Activated T-helper 1 cell treated with anti-CD3 and anti-CD28 coated beads, Interleukin-2, amount 50 U/mL, for 16 hours (primary cell): ENCODE measurements at regions not wholly inside any gene's neighbourhood (a gene's known extent, or its start where the extent isn't known, plus 50 kb on each side); places are given as distances from the start of the nearest gene placed in this dataset.

Experiments
- DNase-seq, 2 donors: peaks; one replicate each; pipeline ENCODE4 v3.0.0-alpha.2; 2020; ENCODE audit warnings: low read depth in 1 of 2, low spot score in 1 of 2

DNA sequence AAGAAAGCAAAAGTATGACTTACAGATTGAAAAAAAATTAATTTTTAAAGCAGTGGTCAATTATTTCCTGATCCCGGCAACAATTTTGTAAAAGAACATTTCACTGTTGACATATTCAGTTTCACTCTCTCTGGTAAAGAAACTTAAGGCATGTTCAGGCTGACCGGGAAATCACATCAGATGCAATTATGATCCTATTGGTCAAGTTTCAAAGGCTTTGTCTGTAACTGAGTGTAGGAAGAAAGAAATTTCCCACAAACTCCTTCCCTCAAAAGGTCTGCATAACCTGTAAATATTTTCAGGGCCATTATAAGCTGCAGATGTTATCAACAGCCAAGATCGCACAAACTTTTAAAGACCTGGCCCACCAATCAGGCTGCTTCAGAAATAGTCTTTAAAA lies 205.4 kb upstream of the IGF1R start:
- no peak for DNase-seq

DNA sequence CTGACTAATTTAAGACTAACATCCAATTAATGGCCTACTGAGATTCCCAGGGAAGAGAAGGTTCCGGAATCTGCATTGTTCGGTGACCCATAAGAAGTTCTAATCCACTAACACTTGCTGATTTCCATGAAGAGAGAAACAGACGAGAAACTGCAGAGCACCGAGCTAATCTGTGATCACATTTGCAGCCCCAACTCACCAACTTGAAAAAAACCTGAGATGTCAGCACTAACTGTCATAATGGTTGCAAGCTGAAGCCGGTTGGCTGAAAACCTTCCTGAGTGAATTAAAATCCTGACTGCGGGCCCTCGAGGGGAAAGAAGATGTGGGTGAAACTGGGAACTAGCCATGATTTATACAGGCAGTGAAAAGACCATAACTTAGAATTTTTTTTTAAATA lies 204.8 kb upstream of the IGF1R start:
- DNase-seq, result no peak

DNA sequence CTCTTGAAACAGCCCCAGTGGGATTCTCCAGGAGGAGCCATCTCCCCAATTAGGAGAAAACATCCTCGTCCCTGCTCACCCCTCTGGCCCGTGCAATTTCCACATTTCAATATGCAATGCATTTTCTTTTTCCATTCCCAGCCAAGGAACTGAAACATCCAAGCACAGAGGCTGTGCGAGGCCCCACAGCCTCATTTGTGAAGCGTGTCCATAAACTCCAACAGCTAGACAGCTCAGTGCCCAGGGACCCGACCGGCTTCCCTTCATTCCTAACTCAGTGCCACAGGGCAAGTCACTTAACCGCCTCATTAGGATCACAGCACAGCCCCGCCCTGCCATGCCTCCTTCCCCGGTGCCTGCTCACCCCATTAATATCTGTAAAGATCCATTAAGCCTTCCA lies 204.2 kb upstream of the IGF1R start:
- DNase-seq, result no peak

DNA sequence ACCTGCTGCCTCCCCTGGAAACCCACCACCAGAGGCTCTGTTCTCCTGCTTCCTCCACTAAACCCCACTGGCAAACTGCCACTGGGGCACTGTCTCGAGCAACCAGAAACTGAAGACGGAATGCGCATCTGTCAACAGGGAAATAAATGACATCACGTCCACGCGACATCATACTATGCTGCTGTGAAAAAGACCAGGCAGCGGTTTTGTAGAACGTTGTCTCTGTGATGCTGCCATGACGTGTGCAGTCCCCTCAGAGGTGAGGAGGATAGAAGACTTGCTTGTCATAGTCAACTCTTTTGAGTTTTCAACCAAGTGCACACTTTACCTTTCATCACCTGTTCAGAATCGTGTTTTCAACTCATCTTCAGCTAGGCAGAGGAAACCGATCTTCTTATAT lies 203.0 kb upstream of the IGF1R start:
- DNase-seq, result no peak

DNA sequence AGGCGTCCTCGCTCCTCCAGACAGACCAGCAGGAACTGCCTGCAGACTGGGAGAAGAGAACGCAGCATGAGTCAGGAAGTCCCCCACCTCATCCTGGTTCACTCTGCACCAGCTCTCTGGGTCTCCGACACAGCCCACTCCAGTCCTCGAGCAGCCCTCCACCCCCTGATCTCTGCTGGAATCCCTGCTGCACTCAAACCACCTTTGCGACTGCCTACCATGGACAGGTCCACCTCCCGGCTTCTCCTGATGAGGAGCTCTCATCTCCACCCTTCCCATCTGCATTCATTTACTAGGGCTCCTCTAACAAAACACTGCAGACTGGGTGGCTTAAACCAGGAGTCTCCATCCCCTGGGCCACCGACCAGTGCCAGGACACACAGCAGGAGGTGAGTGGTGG lies 202.3 kb upstream of the IGF1R start:
- DNase-seq, result no peak

DNA sequence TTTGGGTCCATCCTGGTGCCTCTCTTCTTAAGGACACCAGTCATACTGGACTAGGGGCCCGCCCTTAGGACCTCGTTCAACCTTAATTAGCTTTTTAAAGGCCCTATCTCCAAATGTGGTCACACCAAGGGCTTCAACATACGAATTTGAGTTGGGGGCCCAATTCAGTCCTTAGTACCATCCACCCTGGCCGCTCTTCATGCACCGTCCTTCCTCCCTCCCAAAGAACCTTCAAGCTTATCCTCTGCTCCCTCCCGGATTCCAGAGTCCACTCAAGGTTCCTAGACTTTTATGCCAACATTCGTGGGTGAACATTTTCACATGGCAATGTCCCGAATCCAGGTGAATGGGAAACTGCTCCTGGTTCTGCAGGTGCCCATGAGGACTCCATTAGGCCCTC lies 201.3 kb upstream of the IGF1R start:
- no peak for DNase-seq

DNA sequence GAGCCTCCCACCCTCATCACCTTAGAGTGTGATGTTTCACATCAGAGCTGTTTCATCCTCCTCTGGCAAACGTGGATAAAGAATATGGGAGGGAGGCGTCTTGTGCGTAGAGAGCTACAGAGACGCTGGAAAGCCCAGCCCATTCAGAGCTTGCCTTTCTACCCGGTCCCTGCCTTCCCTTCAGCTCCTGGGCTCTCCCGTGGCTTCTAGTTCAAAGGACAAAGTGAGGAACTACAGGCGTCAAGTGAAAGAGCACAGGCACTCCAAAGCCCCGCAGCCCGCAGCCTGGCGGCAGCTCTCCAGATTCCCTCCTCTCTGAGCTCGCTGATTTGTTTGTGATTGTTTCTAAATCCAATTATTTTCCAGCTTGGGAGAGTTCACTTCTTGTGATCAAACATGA lies 197.1 kb upstream of the IGF1R start:
- DNase-seq, result no peak

DNA sequence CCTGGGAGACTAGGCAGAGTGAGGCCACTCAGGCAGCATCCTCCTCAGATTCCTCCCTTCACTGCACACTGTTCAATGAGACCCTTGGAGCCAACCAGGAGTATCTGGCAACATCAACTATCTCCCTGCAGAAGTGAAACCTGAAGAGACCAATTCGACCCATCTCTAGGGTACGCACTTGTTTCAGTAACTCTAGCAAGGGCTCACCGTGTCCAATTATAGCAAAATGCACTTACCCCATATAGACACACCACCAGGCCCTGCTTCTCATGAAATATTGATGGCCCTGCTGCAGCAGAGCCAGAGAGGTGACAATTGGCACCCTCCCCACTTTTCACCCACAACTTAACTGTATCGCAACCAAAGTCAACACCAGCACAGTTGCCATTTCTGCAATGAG lies 196.1 kb upstream of the IGF1R start:
- DNase-seq, result no peak

DNA sequence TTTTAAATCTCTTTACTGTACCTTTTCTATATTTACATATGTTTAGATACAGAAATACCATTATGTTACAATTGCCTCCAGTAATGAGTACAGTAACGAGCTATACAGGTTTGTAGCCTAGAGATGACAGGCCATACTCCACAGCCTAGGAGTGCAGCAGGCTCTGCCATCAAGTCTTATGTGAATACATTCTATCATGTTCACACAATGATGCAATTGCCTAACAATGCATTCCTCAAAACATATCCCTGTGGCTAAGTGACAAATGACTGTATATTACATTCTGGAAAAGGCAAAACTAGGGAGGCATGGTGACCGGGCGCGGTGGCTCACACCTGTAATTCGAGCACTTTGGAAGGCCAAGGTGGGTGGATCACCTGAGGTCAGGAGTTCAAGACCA lies 192.4 kb upstream of the IGF1R start:
- no peak for DNase-seq

DNA sequence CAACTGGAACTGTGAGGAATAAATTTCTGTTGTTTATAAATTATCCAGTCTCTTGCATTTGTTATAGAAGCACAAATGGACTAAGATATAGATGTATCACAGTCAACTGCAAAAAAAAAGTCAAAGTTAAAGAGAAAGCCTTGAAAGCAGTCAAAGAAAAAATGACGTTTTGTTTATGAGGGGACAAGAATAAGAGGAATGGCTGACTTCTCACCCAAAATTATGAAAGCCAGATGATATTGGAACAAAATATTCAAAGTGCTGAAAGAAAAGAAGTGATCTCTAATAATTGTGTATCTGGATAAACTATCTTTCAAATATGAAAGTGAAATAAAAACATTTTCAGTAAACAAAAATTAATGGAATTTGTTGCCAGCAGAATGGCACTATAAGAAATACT lies 171.8 kb upstream of the IGF1R start:
- no peak for DNase-seq

DNA sequence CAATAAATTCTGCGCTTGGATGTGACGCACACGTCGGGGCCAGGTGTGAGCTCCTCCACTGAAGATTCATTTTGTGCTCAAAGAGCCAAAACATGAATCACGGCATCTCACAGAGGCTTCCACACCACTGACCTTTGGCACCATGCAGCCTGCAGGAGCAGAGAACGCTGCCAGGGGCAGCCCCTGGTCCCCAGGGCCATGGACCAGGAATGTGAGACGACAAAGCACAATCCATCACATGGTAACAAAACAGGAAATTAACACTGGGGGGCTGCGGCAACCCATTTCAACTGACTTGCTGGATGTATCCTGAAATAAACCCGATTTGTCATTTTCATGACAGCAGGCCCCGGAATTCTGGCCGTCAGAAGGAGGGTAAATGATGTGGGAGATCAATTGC lies 167.5 kb upstream of the IGF1R start:
- no peak for DNase-seq

DNA sequence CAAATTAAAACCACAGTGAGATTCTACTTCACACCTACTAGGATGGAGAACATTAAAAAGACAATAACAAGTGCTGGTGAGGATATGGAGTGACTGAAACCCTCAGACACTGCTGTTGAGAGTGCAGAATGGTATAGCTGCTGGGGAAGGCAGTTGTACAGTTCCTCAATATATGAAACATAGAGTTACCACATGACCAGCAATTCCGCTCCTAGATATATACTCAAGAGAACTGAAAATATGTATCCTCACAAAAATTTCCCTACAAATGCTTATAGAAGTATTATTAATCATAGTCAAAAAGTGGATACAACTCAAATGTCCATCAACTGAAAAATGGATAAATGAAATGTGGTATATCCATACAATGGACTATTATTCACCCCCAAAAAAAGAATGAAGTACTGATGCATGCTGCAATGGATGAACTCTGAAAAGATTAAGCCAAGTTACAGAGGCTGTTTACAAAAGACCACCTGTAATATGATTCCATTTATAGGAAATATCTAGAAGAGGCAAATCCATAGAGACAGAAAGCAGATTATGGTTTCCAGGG lies 164.7 kb upstream of the IGF1R start:
- DNase-seq, result no peak

DNA sequence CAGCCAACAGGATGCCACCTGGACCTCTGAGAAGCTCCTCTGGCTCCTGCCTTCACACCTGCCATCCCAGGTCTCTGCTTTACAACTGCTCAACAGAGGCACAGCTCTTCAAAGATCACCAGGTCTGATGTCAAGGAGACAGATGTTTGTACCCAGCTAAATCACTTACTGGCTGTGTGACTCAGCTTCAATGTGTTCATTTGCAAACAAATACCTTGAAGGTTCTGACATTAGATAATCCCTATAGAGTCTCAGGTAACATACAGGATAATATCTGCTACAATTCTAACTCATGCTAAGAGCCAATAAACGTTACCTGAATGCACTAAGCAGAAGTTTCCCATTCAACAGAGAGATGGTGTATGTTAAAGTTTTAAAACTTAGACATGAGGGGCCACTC lies 163.4 kb upstream of the IGF1R start:
- DNase-seq, result no peak

DNA sequence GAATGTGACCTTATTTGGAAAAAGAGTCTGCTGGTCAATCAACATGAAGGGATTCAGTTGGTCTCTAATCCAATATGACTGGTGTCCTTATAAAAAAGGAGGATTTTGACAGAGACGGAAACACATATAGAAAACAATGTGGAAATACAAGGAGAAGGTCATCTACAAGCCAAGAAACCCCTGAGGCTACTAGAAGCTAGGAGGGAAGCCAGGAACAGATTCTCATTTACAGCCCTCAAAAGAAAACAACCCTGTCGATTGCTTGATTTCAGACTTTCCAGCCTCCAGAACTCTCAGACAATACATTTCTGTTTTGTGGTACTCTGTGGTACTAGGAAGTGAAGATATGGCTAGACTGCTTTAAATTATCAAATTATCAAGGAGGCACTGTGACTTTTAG lies 162.9 kb upstream of the IGF1R start:
- no peak for DNase-seq

DNA sequence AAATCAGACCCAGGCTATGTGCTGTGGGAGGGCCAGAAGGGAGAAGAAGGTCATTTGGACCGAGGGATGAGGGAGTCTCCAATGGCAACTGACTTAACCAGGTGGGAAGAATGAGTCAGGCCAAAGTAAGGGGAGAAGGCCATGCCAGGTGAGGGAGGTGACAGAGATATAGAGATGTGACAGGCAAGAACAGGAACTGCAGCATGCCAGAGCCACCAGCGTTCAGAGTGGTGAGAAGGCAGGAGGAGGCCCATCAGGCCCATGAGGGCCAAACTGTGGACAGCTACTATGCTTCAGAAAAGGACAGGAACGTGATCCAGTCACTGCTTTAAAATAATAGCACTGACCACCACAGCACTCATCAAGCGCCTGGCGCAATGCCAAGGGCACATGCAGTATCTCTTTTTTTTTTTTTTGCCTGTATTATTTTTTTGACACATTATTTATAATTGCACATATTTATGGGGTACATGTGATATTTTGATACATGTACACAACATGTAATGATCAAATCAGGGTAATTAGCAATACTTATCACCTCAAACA lies 154.3 kb upstream of the IGF1R start:
- no peak for DNase-seq

DNA sequence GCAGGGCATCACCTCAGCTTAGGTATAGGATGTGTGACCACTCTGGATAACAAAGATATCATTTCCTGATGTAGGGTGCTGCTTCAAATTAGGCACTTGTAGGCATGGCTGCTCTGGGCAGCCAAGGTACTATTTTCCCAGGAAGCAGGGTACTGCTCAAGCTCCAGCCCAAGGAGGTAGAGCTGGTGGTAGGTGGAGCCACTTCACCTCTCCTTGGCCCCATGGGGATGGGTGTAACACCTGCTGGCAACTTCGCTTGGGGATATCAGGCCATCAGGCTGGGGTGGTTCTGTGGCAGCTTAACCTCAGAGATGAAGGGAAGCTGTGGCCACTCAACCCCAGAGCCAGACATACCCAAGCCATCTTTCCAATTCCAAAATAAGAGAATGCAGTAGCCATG lies 147.1 kb upstream of the IGF1R start:
- no peak for DNase-seq

DNA sequence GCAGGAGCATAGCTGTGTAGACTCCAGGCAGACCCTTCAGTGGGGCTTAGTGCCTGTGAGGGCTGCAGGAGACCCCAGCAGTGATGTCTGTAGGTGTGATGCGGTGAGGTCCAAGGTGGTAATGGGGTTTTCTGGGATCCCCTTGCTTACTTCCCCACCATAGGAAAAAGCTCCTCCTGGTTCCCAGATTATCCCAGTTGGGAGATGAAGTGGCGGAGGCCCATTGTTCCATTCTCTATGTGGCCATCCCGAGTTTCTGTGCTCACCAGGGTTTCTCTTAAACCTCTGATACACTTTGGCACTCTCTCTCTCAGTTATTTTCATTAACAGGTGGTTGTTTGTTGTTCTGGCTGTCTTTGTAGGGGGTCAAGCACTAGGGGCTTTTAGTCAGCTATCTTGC lies 146.7 kb upstream of the IGF1R start:
- no peak for DNase-seq

DNA sequence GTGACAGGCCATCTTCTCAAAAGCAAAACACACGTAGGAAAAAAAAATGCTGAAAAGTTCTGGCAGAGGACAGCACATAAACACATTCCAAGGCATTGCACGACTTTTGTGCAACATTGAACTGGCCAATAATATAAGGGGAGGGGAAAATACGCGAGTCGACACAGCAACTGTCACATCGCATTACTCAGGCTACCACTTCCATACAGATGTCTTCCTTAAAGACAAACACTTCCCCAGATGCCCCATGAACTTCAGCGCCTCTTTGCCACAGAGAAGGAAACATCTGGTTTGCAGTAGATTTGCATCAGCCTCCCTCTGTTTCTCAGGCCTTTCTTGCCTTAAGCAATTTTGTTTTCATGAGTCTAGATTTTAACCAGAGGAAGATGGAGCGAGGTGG lies 144.4 kb upstream of the IGF1R start:
- no peak for DNase-seq

DNA sequence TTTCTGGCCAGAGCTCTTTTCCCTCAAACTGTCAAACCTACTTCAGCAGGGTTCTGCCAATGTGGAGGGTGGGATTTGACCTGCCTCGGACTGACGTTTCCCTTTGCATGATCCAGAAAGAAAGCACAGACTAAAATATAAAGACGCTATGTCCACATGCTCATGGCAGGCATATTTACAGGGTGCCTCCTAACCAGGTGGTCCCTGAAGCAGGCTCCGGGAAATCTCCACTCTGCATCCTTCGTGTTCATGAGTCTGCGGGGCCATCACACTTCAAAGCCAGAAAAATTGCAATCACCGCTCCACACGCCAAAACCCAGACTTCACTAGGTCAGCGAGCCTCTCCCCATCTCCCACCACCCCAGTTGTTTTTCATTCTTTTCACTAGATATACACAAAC lies 143.3 kb upstream of the IGF1R start:
- DNase-seq, result no peak

DNA sequence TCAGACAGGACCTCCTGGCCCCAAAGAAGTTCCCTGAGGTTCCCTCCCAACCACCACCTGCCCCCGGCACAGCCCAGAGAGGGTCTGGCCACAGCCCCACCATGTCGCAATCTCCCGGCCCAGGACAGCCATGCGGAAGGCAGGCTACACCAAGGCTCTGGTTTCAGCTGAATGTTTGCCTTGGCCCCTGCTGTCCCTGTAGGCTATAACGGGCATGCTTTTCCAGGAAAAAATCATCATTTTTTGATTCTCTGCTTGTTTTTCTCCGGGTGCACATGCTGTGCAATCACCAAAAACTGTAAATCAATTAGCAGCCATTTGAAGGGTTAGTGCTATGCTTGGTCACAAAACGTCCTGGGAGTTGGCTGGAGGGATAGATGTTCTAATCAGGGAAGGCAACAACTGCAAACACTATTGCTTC lies 142.7 kb upstream of the IGF1R start:
- DNase-seq, result no peak

DNA sequence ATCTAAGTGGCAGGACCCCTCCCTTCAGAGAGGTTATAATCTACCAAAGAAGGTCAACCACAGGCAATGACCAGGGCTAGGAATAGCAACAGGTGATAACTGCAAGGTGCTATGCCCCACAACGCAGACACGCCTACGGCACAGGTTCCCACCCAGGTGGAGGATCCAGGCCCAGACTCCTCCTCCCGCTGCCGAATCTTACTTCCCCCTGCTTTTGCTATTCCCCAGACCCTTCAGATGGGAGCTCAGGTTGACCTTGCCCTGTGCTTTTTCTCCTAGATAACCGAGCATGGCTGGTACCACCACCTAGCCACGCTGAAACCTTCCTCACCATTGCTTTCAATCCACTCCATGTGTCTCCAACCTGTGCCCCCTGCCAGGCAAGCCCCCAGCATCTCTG lies 142.2 kb upstream of the IGF1R start:
- DNase-seq, result no peak

DNA sequence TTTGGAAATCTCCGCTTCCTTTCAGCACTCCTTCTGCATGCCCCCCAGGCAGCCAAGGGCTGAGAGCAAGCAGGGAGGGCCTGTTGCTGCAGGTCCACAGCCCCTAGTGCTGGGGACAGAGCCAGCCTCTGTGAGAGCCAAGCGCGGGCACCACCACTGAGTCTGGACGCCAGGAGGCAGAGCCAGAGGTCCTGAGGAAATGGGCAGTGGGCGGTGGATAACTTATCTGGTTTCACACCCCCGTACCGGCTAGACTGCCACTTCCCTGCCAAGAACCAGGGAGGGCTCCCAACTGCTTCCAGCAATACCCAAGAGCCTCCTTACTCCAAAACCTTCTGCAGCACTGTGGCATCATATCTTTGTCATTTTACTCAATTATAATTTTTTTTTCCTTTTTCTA lies 141.6 kb upstream of the IGF1R start:
- no peak for DNase-seq

DNA sequence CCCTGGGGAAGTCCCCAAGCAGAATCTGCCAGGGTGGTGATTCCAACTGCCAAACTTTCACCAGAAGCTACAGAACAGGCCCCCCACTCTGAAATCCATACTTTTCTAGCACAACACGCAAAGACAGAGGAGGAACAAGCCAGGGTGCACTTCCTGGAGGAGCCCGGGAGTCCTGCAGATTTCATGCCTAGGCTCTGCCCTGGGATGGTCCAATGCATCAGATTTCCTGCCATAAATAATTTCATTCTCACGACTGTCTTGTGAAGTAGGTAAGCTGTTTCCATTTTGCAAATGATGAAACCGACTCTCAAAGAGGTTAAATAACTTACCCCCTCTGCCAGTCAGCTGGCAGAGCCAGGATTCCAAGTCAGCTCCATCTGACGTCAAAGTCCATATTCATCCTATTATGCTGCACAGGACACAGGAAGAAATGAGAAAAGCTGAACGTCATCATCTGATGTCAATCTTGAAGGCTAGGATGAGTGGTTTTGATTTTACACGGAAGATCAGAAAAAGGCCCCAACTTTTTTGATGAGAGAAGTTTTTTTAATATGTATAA lies 134.8 kb upstream of the IGF1R start:
- no peak for DNase-seq
